K562 (cell line): ENCODE measurements at regions not wholly inside any gene's neighbourhood (a gene's known extent, or its start where the extent isn't known, plus 50 kb on each side); places are given as distances from the start of the nearest gene placed in this dataset.

Experiments
- ARID1B ChIP-seq: fragments of 450-650 bp; IDR thresholded peaks from 2 replicates; pipeline ENCODE4 v1.6.1; 2016; ENCODE audit warnings: antibody characterized with exemption, mild to moderate bottlenecking, inconsistent platforms
- CEBPG ChIP-seq, 3 experiments: fragments of 200-800 bp in 1 of 3; sonication (Bioruptor generic) in 1 of 3; sonication (generic) in 1 of 3; formaldehyde crosslinking in 1 of 3; IDR thresholded peaks in 2 of 3; conservative IDR thresholded peaks in 1 of 3; 2 replicates each; pipeline versions ENCODE4 v1.6.1 to v1.8.0; 2016 to 2022; ENCODE audit warnings: missing compliant biosample characterization in 2 of 3, missing genetic modification characterization in 2 of 3, mild to moderate bottlenecking in 1 of 3, missing genetic modification reagents in 1 of 3
- FOXP1 ChIP-seq: sonication (generic); formaldehyde crosslinking; IDR thresholded peaks from 2 replicates; pipeline ENCODE4 v1.8.0; 2022; ENCODE audit warnings: mild to moderate bottlenecking, missing genetic modification reagents
- HMG20B ChIP-seq: fragments of 250-450 bp; sonication (Bioruptor Pico); IDR thresholded peaks from 2 replicates; pipeline ENCODE4 v1.5.0; 2021; ENCODE audit warnings: mild to moderate bottlenecking
- TRIM24 ChIP-seq, 2 experiments: fragments of 450-650 bp; IDR thresholded peaks; 2 replicates each; pipeline ENCODE4 v1.6.1; 2016
- ZNF24 ChIP-seq: fragments of 450-650 bp; IDR thresholded peaks from 2 replicates; pipeline ENCODE4 v1.6.1; 2016
- TF ChIP-seq, protein P1 (sequence below): fragments of 450-650 bp; IDR thresholded peaks from 2 replicates; pipeline ENCODE4 v1.6.1; 2016; ENCODE audit warnings: mild to moderate bottlenecking, moderate library complexity
- TF ChIP-seq, protein P2 (sequence below), 2 experiments: fragments of 450-650 bp in 1 of 2; sonication (generic) in 1 of 2; formaldehyde crosslinking in 1 of 2; IDR thresholded peaks in 1 of 2; conservative IDR thresholded peaks in 1 of 2; 2 replicates each; pipeline versions ENCODE4 v1.6.1 to v1.8.1; 2016 to 2023; ENCODE audit warnings: mild to moderate bottlenecking in 2 of 2, moderate library complexity in 2 of 2, inconsistent platforms in 1 of 2, missing genetic modification reagents in 1 of 2

DNA sequence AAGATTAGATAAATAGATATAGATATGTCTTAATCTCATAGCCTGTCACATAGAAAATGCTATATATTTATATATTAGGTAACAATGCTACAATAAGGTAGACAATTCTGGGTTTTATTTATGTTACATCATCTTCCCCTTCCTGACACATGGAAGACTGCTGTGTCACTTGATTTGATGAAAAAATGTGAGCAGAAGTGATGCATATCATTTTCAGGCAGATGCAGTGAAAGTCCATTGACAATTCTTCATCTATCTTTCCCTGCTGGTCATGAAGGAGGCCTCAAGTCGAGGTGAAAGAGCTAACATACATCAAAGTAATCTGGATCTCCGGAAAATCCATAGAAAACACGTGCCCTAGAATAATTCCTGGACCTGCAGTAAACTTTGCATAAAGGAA, 57.8 kb upstream of the CHD1 start (continued):
- no peak for TF ChIP-seq HMG20B (CRISPR knock-in tag)
- TF ChIP-seq TRIM24 (IDR thresholded peaks at IDR 0.05), result peak; percentile 12 to 56; a peak in 1 of 4 replicates
- no peak for TF ChIP-seq FOXP1 (CRISPR knock-in tag)
- TF ChIP-seq, protein P1, sequence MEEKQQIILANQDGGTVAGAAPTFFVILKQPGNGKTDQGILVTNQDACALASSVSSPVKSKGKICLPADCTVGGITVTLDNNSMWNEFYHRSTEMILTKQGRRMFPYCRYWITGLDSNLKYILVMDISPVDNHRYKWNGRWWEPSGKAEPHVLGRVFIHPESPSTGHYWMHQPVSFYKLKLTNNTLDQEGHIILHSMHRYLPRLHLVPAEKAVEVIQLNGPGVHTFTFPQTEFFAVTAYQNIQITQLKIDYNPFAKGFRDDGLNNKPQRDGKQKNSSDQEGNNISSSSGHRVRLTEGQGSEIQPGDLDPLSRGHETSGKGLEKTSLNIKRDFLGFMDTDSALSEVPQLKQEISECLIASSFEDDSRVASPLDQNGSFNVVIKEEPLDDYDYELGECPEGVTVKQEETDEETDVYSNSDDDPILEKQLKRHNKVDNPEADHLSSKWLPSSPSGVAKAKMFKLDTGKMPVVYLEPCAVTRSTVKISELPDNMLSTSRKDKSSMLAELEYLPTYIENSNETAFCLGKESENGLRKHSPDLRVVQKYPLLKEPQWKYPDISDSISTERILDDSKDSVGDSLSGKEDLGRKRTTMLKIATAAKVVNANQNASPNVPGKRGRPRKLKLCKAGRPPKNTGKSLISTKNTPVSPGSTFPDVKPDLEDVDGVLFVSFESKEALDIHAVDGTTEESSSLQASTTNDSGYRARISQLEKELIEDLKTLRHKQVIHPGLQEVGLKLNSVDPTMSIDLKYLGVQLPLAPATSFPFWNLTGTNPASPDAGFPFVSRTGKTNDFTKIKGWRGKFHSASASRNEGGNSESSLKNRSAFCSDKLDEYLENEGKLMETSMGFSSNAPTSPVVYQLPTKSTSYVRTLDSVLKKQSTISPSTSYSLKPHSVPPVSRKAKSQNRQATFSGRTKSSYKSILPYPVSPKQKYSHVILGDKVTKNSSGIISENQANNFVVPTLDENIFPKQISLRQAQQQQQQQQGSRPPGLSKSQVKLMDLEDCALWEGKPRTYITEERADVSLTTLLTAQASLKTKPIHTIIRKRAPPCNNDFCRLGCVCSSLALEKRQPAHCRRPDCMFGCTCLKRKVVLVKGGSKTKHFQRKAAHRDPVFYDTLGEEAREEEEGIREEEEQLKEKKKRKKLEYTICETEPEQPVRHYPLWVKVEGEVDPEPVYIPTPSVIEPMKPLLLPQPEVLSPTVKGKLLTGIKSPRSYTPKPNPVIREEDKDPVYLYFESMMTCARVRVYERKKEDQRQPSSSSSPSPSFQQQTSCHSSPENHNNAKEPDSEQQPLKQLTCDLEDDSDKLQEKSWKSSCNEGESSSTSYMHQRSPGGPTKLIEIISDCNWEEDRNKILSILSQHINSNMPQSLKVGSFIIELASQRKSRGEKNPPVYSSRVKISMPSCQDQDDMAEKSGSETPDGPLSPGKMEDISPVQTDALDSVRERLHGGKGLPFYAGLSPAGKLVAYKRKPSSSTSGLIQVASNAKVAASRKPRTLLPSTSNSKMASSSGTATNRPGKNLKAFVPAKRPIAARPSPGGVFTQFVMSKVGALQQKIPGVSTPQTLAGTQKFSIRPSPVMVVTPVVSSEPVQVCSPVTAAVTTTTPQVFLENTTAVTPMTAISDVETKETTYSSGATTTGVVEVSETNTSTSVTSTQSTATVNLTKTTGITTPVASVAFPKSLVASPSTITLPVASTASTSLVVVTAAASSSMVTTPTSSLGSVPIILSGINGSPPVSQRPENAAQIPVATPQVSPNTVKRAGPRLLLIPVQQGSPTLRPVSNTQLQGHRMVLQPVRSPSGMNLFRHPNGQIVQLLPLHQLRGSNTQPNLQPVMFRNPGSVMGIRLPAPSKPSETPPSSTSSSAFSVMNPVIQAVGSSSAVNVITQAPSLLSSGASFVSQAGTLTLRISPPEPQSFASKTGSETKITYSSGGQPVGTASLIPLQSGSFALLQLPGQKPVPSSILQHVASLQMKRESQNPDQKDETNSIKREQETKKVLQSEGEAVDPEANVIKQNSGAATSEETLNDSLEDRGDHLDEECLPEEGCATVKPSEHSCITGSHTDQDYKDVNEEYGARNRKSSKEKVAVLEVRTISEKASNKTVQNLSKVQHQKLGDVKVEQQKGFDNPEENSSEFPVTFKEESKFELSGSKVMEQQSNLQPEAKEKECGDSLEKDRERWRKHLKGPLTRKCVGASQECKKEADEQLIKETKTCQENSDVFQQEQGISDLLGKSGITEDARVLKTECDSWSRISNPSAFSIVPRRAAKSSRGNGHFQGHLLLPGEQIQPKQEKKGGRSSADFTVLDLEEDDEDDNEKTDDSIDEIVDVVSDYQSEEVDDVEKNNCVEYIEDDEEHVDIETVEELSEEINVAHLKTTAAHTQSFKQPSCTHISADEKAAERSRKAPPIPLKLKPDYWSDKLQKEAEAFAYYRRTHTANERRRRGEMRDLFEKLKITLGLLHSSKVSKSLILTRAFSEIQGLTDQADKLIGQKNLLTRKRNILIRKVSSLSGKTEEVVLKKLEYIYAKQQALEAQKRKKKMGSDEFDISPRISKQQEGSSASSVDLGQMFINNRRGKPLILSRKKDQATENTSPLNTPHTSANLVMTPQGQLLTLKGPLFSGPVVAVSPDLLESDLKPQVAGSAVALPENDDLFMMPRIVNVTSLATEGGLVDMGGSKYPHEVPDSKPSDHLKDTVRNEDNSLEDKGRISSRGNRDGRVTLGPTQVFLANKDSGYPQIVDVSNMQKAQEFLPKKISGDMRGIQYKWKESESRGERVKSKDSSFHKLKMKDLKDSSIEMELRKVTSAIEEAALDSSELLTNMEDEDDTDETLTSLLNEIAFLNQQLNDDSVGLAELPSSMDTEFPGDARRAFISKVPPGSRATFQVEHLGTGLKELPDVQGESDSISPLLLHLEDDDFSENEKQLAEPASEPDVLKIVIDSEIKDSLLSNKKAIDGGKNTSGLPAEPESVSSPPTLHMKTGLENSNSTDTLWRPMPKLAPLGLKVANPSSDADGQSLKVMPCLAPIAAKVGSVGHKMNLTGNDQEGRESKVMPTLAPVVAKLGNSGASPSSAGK, result 0 out of 2 replicates have a peak, but pooled peaks have one; percentile 32
- no peak for TF ChIP-seq CEBPG (CRISPR knock-in tag; IDR thresholded peaks at IDR 0.05)
- TF ChIP-seq CEBPG (tag; conservative IDR thresholded peaks at IDR 0.05 in 1 of 2, IDR thresholded peaks at IDR 0.05 in 1 of 2), result peak; percentile 24 to 61; a peak in 2 of 4 replicates
- TF ChIP-seq ARID1B, result peak; percentile 28; the same call in 1 of the 2 replicates
- TF ChIP-seq ZNF24, result 0 out of 2 replicates have a peak, but pooled peaks have one; percentile 7
- TF ChIP-seq, protein P2, sequence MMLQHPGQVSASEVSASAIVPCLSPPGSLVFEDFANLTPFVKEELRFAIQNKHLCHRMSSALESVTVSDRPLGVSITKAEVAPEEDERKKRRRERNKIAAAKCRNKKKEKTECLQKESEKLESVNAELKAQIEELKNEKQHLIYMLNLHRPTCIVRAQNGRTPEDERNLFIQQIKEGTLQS (IDR thresholded peaks at IDR 0.05), result peak; percentile 82
- TF ChIP-seq, protein P2 (CRISPR knock-in tag; conservative IDR thresholded peaks at IDR 0.05), result no peak
